B cell (primary cell): ENCODE measurements at regions not wholly inside any gene's neighbourhood (a gene's known extent, or its start where the extent isn't known, plus 50 kb on each side); places are given as distances from the start of the nearest gene placed in this dataset.

ENCODE experiments used
- ATAC-seq: fragments of 200-7000 bp; cut with Tn5 transposase; one replicate; pipeline ENCODE4 v1.10.0; 2021; ENCODE audit warnings: low read depth, mild to moderate bottlenecking, moderate number of reproducible peaks, moderate library complexity
- CTCF ChIA-PET: fragments of 350-600 bp; sonication (Branson Sonifier 250); formaldehyde crosslinking; loops from one replicate; lab custom pipeline; 2021; ENCODE audit warnings: antibody characterized with exemption, inconsistent platforms; lab: Charles Lee
- POLR2A ChIA-PET: fragments of 350-600 bp; sonication (Branson Sonifier 250); formaldehyde crosslinking; loops from one replicate; lab custom pipeline; 2021; ENCODE audit warnings: antibody characterized with exemption; lab: Charles Lee
- DNase-seq: peaks from one replicate; pipeline ENCODE4 v3.0.0; 2013
- H2AFZ ChIP-seq: 2 replicates; pipeline ENCODE4 v1.6.1; 2012; ENCODE audit warnings: mild to moderate bottlenecking, low read depth, low read length; ENCODE audit not compliant: insufficient read depth, poor library complexity, severe bottlenecking
- H3K27ac ChIP-seq, 2 donors: 1 replicate in 1 of 2; 2 replicates in 1 of 2; pipeline ENCODE4 v1.5.1; 2012 to 2013; ENCODE audit warnings: low read length in 2 of 2, mild to moderate bottlenecking in 2 of 2, moderate library complexity in 1 of 2
- H3K27me3 ChIP-seq, 4 experiments: fragments of 200-600 bp in 1 of 4; sonication (generic) in 1 of 4; replicated peaks in 1 of 4; 1 replicate in 2 of 4; 2 replicates in 2 of 4; pipeline versions ENCODE4 v1.6.1 to v1.7.0; 2013 to 2016; ENCODE audit warnings: low read length in 3 of 4, mild to moderate bottlenecking in 2 of 4, mixed read lengths in 1 of 4, moderate library complexity in 1 of 4; ENCODE audit not compliant: insufficient read depth in 4 of 4, control insufficient read depth in 3 of 4; ENCODE audit errors: control extremely low read depth in 1 of 4
- H3K36me3 ChIP-seq, 2 experiments: replicated peaks in 1 of 2; 1 replicate in 1 of 2; 2 replicates in 1 of 2; pipeline versions ENCODE4 v1.6.1 to v1.7.1; 2013; ENCODE audit warnings: low read length in 1 of 2; ENCODE audit not compliant: insufficient read depth in 2 of 2, control insufficient read depth in 1 of 2; ENCODE audit errors: control extremely low read depth in 1 of 2, extremely low read depth in 1 of 2
- H3K4me1 ChIP-seq, 2 donors: fragments of 200-600 bp in 1 of 2; sonication (generic) in 1 of 2; 1 replicate in 1 of 2; 2 replicates in 1 of 2; pipeline versions ENCODE4 v1.5.1 to v1.6.1; 2013 to 2017; ENCODE audit warnings: low read length in 2 of 2; ENCODE audit not compliant: control insufficient read depth in 2 of 2, insufficient read depth in 2 of 2
- H3K4me2 ChIP-seq: replicated peaks from 2 replicates; pipeline ENCODE3; 2012; ENCODE audit warnings: mild to moderate bottlenecking, low read depth, low read length; ENCODE audit not compliant: poor library complexity, severe bottlenecking
- H3K4me3 ChIP-seq, 5 experiments: fragments of 200-600 bp in 1 of 5; sonication (generic) in 1 of 5; 1 replicate in 3 of 5; 2 replicates in 2 of 5; pipeline versions ENCODE4 v1.5.1 to v1.7.0; 2011 to 2016; ENCODE audit warnings: low read length in 4 of 5, mild to moderate bottlenecking in 4 of 5, low read depth in 2 of 5, control low read depth in 1 of 5, moderate library complexity in 1 of 5; ENCODE audit not compliant: insufficient read depth in 1 of 5; ENCODE audit errors: control extremely low read depth in 1 of 5, extremely low read depth in 1 of 5
- H3K79me2 ChIP-seq: fragments of 200-600 bp; sonication (generic); one replicate; pipeline ENCODE4 v1.6.0; 2016; ENCODE audit warnings: low read length; ENCODE audit not compliant: control insufficient read depth, insufficient read depth
- H3K9ac ChIP-seq: fragments of 200-600 bp; sonication (generic); 2 replicates; pipeline ENCODE4 v1.6.1; 2017; ENCODE audit warnings: mild to moderate bottlenecking, low read length, moderate library complexity
- H3K9me3 ChIP-seq, 3 donors: one replicate each; pipeline versions ENCODE4 v1.6.1 to v1.7.1; 2013; ENCODE audit warnings: low read length in 2 of 3; ENCODE audit not compliant: control insufficient read depth in 2 of 3, insufficient read depth in 1 of 3; ENCODE audit errors: control extremely low read depth in 1 of 3
- H4K20me1 ChIP-seq: 2 replicates; pipeline ENCODE4 v1.6.0; 2012; ENCODE audit warnings: mild to moderate bottlenecking, low read length; ENCODE audit not compliant: insufficient read depth, control insufficient read depth, poor library complexity, severe bottlenecking
- H3K27ac Mint-ChIP-seq: one replicate; pipeline ENCODE4 v1.8.0; 2021; ENCODE audit warnings: mixed read lengths
- H3K27me3 Mint-ChIP-seq: one replicate; pipeline ENCODE4 v1.8.0; 2021; ENCODE audit warnings: mixed read lengths
- H3K4me1 Mint-ChIP-seq: one replicate; pipeline ENCODE4 v1.8.0; 2021; ENCODE audit warnings: mixed read lengths
- H3K4me3 Mint-ChIP-seq: one replicate; pipeline ENCODE4 v1.8.0; 2021; ENCODE audit warnings: mixed read lengths
- H3K9me3 Mint-ChIP-seq: one replicate; pipeline ENCODE4 v1.8.0; 2022; ENCODE audit warnings: mixed read lengths; ENCODE audit not compliant: insufficient read depth
- CTCF ChIP-seq: fragments of 200-600 bp; IDR thresholded peaks from one replicate; pipeline ENCODE4 v1.8.0; 2022; ENCODE audit warnings: antibody characterized with exemption, mild to moderate bottlenecking
- EZH2 ChIP-seq: IDR thresholded peaks from 2 replicates; pipeline ENCODE4 v1.6.1; 2012; ENCODE audit warnings: borderline replicate concordance, low read depth, mild to moderate bottlenecking, moderate library complexity, low read length; ENCODE audit not compliant: insufficient read depth, poor library complexity, severe bottlenecking
- WGBS: methylation state at CpG from one replicate; pipeline ENCODE4 v1.1.5; 2013; ENCODE audit warnings: missing lambda C conversion rate; ENCODE audit not compliant: insufficient coverage; 5-methylcytosine and 5-hydroxymethylcytosine counted together
- intact Hi-C: fragments of 100-400 bp; cut with micrococcal nuclease; formaldehyde crosslinking; loops from one replicate; pipeline ENCODE4 v1.10.0; 2022

- Histone ChIP-seq H3K4me1 (no peaks in the 10 kb centered on the region), H3K4me2 (no peak overlapping the region), H2AFZ (no peak overlapping the region), H4K20me1 (no peaks in the 10 kb centered on the region), H3K36me3 (no peaks in the 10 kb centered on the region), H3K27ac (no peak overlapping the region), H3K4me3 (no peak overlapping the region), H3K9ac (no peak overlapping the region), H3K27me3 (peaks cover 0 to 3% (median 0%) of the 10 kb centered on the region in 4 experiments), H3K9me3 (peaks cover 0 to 2% (median 0%) of the 10 kb centered on the region in 3 donors), H3K79me2 (no peaks in the 10 kb centered on the region)
- H3K4me3 Mint-ChIP-seq, result no peak overlapping the region
- intact Hi-C loops, result no loop called here
- ATAC-seq, result no peak
- H3K27me3 Mint-ChIP-seq, result peaks cover 29% of the 10 kb centered on the region
- H3K4me1 Mint-ChIP-seq, result no peaks in the 10 kb centered on the region
- TF ChIP-seq CTCF (no peak), EZH2 (no peak)
- 95% methylated on average over 8 of the region's 8 CpGs for WGBS
- ChIA-PET POLR2A (no interaction called here), CTCF (no interaction called here)
- H3K9me3 Mint-ChIP-seq, result no peaks in the 10 kb centered on the region
- H3K27ac Mint-ChIP-seq, result no peak overlapping the region
- DNase-seq, result no peak
Observed at GRCh38 chr20:48242623-48243022, 457.3 kb upstream of the SULF2 start.

GRCh38 chr20:48241482-48241881 lies 456.2 kb upstream of the SULF2 start:
- H3K27ac Mint-ChIP-seq, result no peak overlapping the region
- H2AFZ ChIP-seq, result no peak overlapping the region
- CTCF ChIA-PET, result no interaction called here
- H3K79me2 ChIP-seq, result no peaks in the 10 kb centered on the region
- H3K9ac ChIP-seq, result no peak overlapping the region
- H4K20me1 ChIP-seq, result no peaks in the 10 kb centered on the region
- no peak overlapping the region for H3K4me3 Mint-ChIP-seq
- H3K4me3 ChIP-seq, result no peak overlapping the region
- ATAC-seq (no peak), DNase-seq (no peak)
- H3K4me1 ChIP-seq, result no peaks in the 10 kb centered on the region
- H3K9me3 ChIP-seq, result peaks cover 0 to 2% (median 0%) of the 10 kb centered on the region in 3 donors
- intact Hi-C loops, result no loop called here
- no peaks in the 10 kb centered on the region for H3K36me3 ChIP-seq
- H3K4me2 ChIP-seq, result no peak overlapping the region
- peaks cover 31% of the 10 kb centered on the region for H3K27me3 Mint-ChIP-seq
- H3K9me3 Mint-ChIP-seq, result no peaks in the 10 kb centered on the region
- H3K4me1 Mint-ChIP-seq, result no peaks in the 10 kb centered on the region
- WGBS, result 83% methylated on average over 5 of the region's 5 CpGs
- H3K27me3 ChIP-seq, result peaks cover 0 to 3% (median 0%) of the 10 kb centered on the region in 4 experiments
- TF ChIP-seq CTCF (no peak), EZH2 (no peak)
- H3K27ac ChIP-seq, result no peak overlapping the region
- POLR2A ChIA-PET, result no interaction called here
